D341Med (cell line): ENCODE measurements at regions not wholly inside any gene's neighbourhood (a gene's known extent, or its start where the extent isn't known, plus 50 kb on each side); places are given as distances from the start of the nearest gene placed in this dataset.
"Not testable (repeated sequence)": the region's sequence is repeated elsewhere in the genome, so short reads cannot be mapped to it uniquely, and the experiment has no call there.

ENCODE experiments used
- DNase-seq: peaks from one replicate; pipeline ENCODE4 v3.0.0; 2012; ENCODE audit warnings: low spot score

- DNase-seq, result no peak
Observed at GRCh38 chr15:95017666-95018328, 786.4 kb downstream of the MCTP2 start.

- DNase-seq, result no peak
Observed at GRCh38 chr15:95018888-95019545, 787.7 kb downstream of the MCTP2 start.

DNA sequence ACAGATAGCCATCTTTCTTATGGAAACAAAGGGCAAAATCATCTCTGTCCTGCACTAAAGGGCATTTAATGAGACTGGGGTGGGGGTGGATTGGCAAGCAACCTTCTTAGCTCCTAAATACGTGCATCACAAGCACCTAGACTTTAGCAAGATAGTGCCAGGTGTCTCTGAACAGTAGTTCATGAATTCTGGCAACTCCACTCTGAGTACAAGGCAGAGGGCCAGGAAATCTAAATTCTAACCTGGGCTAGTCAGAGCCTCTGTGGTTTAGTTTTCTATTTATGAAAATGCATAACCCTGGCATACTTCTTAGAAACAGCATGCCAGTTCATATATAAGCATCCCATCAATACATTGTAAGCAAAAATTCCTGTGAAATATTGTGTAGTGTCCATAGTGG, 788.5 kb downstream of the MCTP2 start:
- DNase-seq, result no peak

GRCh38 chr15:95021816-95022215, 790.5 kb downstream of the MCTP2 start:
- no peak for DNase-seq

DNA sequence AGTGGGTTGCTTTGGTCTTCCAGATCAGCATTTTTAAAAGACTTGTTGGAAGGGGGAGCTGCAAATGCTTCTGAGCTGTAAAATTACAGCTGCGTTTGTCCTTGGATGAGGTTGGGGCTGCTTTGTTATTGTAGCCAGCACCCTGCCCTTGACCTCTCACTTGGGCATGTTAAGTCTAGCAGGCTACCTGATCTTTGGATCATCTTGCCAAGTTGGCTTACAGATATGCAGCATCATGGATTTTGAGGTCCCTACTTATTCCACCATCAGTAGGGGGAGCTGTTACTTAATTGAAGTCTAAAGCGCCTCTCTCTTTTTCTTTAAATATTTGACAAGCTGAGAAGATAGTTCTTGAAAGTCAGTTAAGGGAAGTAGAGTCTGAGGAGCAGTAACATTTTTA, 793.0 kb downstream of the MCTP2 start:
- DNase-seq, result no peak

DNA sequence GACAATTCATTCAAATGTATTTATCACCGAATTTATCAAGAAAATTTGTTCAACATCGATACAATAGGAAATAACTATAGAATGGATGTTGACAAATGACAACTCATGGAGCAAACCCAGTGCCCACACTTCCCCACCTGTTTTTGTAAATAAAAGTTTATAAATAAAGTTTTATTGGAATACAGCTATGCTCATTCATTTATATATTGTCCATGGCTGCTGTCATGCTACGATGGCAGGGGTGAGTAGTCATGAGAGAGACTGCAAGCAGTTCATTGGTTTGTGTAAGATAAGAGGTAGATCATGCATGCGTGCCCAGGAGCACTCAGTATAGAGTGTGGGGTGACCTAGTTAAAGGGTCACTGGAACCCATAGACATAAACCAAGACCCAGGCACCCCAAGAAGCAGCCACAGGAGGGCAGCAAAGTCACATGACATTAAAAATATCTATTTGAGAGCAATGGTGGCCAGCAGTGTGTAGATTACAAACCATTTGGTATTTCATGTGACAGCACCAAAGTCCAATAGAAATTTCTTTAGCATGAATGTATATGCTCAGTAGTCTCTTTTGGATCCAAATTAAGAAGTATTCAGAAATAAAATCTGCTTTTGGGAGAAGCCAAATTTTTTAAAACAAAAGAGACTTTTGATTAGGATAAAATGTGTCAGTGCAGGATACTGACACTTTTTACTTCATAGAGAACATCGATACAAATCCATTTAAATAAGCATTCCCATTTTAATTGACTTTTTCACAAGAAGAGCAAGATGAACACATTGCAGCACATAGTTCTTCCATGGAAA, 794.8 kb downstream of the MCTP2 start:
- no peak for DNase-seq

GRCh38 chr15:95027981-95028380, 796.6 kb downstream of the MCTP2 start:
- DNase-seq, result no peak

- no peak for DNase-seq
Observed at GRCh38 chr15:95032156-95032555, 800.8 kb downstream of the MCTP2 start.

- no peak for DNase-seq
Observed at GRCh38 chr15:95035106-95035505, 803.7 kb downstream of the MCTP2 start.

DNA sequence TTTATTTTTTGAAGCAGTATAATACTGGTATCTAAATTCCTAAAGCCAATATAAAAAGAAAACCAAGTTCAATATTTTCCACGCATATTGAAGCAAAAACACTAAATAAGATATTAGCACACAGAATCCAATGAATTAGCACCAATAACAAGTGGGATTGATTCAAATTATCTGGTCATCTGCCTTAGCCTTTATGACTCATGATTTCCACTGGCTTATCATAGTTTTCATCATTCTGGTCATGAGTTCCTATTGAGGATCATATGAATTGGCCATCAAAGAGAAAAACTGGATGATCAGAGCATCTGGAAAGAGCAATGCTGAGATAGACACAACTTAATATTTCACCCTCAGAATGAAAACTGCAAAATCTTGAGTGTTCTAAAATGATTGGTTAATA, 809.9 kb downstream of the MCTP2 start:
- no peak for DNase-seq

GRCh38 chr15:95043236-95043932, 812.0 kb downstream of the MCTP2 start:
- DNase-seq, result not testable (repeated sequence)

- no peak for DNase-seq
Observed at GRCh38 chr15:95043933-95044313, 812.6 kb downstream of the MCTP2 start.

- no peak for DNase-seq
Observed at GRCh38 chr15:95044745-95045417, 813.5 kb downstream of the MCTP2 start.

- no peak for DNase-seq
Observed at GRCh38 chr15:95051861-95052260, 820.5 kb downstream of the MCTP2 start.

DNA sequence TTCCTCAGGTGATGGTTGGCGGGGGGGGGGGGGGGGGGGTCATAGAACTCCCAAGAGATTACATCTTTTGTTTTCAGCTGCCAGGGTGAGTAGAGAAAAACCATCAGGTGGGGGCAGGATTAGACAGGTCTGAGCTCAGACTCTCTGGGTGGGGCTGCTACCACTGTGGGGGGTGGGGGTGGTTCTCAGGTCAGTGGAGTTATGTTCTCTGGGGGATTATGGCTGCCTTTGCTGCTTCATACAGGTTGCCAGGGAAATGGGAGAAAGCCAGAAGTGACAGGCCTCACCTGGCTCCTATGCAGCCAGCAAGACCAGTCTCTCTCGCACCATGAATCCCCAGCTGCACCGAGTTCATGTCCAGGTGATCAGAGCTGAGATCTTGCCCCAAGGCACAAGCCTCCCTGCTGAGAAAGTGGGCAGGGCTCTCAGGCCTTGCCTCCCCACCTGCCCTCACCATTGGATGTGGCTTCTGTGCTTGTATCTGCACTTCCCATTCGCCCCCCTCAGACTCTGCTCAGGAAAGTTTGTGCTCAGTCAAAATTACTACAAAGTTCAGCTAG, 828.1 kb downstream of the MCTP2 start:
- DNase-seq, result no peak

DNA sequence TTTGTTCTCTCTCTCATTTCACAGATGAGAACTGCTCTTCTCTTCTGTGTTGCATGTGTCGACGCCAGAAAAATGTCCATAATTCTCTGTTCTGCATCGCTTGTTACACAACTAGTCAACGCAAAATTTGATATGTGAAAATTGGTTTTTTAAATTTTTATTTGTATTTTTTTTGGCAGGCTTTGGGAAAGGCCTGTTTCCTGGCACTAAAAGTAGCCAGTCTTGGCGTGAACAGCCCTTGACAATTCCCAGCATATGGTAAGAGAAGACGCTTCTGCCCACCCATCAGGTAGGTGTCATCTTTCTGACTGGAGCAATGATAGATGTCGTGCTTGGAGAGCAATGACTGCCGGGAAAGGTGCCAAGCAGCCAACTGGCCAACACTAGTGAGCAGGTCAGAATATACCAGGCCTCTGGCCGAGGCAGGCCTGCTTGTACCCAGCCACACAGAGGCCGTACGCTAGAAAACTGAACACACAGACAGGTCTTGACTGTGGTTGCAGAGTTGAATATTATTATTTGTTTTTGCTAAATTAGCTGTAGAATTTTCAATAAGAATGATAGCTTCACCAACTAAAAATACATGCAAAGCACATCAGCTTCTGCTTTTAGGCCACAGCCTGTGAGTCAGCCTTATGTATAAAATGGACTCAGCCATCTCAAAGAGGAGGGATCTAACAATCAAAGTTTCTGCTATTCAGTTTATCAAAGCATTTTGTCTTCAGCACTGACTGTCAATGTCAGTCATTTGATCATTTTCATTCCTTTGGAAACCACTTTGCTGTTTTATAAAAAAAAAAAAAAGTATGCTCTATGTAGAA, 837.5 kb downstream of the MCTP2 start:
- no peak for DNase-seq

GRCh38 chr15:95075792-95076677, 844.7 kb downstream of the MCTP2 start:
- DNase-seq, result no peak

DNA sequence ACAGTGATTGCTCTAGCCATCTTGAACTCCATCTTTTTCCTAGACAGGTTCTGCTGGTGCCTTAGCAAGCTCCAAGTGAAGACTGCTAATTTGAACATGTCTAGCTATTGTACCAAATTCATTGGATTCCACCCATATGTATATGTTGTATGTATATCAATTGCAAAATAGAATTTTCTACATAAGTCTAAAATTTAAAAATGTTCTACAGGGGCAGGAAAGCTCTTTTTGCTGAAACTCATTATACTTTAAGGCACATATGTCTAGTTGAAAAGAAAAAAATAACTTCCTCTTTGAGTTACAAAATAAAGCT, 845.3 kb downstream of the MCTP2 start:
- DNase-seq, result no peak

GRCh38 chr15:95078003-95078402, 846.6 kb downstream of the MCTP2 start:
- no peak for DNase-seq

GRCh38 chr15:95080228-95080627, 848.9 kb downstream of the MCTP2 start:
- not testable (repeated sequence) for DNase-seq
